HG02943 (cell line): ENCODE measurements at regions not wholly inside any gene's neighbourhood (a gene's known extent, or its start where the extent isn't known, plus 50 kb on each side); places are given as distances from the start of the nearest gene placed in this dataset.
"Not testable (repeated sequence)": the region's sequence is repeated elsewhere in the genome, so short reads cannot be mapped to it uniquely, and the experiment has no call there.

Experiments used
- ATAC-seq: cut with Tn5 transposase; IDR thresholded peaks from one replicate; pipeline ENCODE4 v1.9.1; 2021; ENCODE audit warnings: mild to moderate bottlenecking, low read depth, moderate library complexity; ENCODE audit not compliant: unreplicated experiment

GRCh38 chr6:11428371-11428770 lies 109.2 kb upstream of the TMEM170B start:
- no peak for ATAC-seq

GRCh38 chr6:11427723-11428245 lies 109.8 kb upstream of the TMEM170B start:
- ATAC-seq, result no peak

- no peak for ATAC-seq
Measured at GRCh38 chr6:11427091-11427722, 110.3 kb upstream of the TMEM170B start.

GRCh38 chr6:11426571-11426970 lies 111.0 kb upstream of the TMEM170B start:
- ATAC-seq, result no peak

- no peak for ATAC-seq
Measured at GRCh38 chr6:11425876-11426275, 111.7 kb upstream of the TMEM170B start.

GRCh38 chr6:11425431-11425871 lies 112.1 kb upstream of the TMEM170B start:
- ATAC-seq, result no peak

GRCh38 chr6:11424395-11425034 lies 113.0 kb upstream of the TMEM170B start:
- no peak for ATAC-seq

GRCh38 chr6:11423667-11424066 lies 113.9 kb upstream of the TMEM170B start:
- no peak for ATAC-seq

- no peak for ATAC-seq
Measured at GRCh38 chr6:11423072-11423471, 114.5 kb upstream of the TMEM170B start.

- ATAC-seq, result no peak
Measured at GRCh38 chr6:11419763-11420453, 117.6 kb upstream of the TMEM170B start.

GRCh38 chr6:11418290-11418905 lies 119.2 kb upstream of the TMEM170B start:
- ATAC-seq, result no peak

- ATAC-seq, result no peak
Measured at GRCh38 chr6:11416936-11417576, 120.5 kb upstream of the TMEM170B start.

GRCh38 chr6:11416099-11416935 lies 121.2 kb upstream of the TMEM170B start:
- ATAC-seq, result not testable (repeated sequence)

GRCh38 chr6:11415557-11415956 lies 122.0 kb upstream of the TMEM170B start:
- ATAC-seq, result no peak

- ATAC-seq, result no peak
Measured at GRCh38 chr6:11414176-11414963, 123.2 kb upstream of the TMEM170B start.

GRCh38 chr6:11413728-11414127 lies 123.8 kb upstream of the TMEM170B start:
- ATAC-seq, result no peak

- ATAC-seq, result no peak
Measured at GRCh38 chr6:11413117-11413687, 124.3 kb upstream of the TMEM170B start.

- no peak for ATAC-seq
Measured at GRCh38 chr6:11412616-11413015, 124.9 kb upstream of the TMEM170B start.

- ATAC-seq, result no peak
Measured at GRCh38 chr6:11412011-11412424, 125.5 kb upstream of the TMEM170B start.
